Neuron (in vitro differentiated cells): ENCODE measurements at regions not wholly inside any gene's neighbourhood (a gene's known extent, or its start where the extent isn't known, plus 50 kb on each side); places are given as distances from the start of the nearest gene placed in this dataset.

Experiments used
- H2AFZ ChIP-seq: one replicate; pipeline ENCODE4 v1.6.1; 2013; ENCODE audit warnings: low read depth, mild to moderate bottlenecking, inconsistent platforms, low read length, moderate library complexity
- H3K27me3 ChIP-seq: one replicate; pipeline ENCODE4 v1.6.1; 2013; ENCODE audit warnings: low read length; ENCODE audit not compliant: insufficient read depth
- H3K36me3 ChIP-seq: one replicate; pipeline ENCODE4 v1.6.1; 2013; ENCODE audit warnings: low read length; ENCODE audit not compliant: insufficient read depth
- H3K4me1 ChIP-seq: one replicate; pipeline ENCODE4 v1.6.1; 2013; ENCODE audit warnings: low read length; ENCODE audit not compliant: insufficient read depth
- H3K4me3 ChIP-seq: 2 replicates; pipeline ENCODE4 v1.5.1; 2013; ENCODE audit warnings: mild to moderate bottlenecking, low read length, moderate library complexity
- H3K9me3 ChIP-seq: one replicate; pipeline ENCODE4 v1.6.1; 2013; ENCODE audit warnings: low read length

DNA sequence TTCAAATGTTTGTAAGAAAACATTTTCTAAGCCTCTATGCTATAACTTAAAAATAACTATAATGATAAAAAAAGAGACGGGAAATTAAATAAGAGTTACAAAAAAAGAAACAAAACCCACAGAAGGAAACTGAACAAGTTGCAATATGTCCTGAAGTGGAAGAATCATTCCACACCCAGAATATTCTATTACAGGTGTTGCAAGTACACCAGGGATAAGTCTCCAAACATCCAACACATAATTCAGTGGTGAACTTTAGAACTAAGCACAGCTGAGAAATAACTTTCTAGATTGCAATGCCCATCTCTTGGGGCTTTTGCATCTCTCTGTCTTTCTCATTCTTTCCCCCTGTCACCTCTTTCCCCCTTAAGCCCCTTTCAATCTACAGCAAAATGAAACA lies 325.2 kb downstream of the BRINP1 start:
- H3K27me3 ChIP-seq: no peaks in the 10 kb centered on the region
- no peaks in the 10 kb centered on the region for H3K9me3 ChIP-seq
- H2AFZ ChIP-seq: no peak overlapping the region
- H3K4me3 ChIP-seq: no peak overlapping the region
- H3K36me3 ChIP-seq: no peaks in the 10 kb centered on the region
- H3K4me1 ChIP-seq: no peaks in the 10 kb centered on the region

DNA sequence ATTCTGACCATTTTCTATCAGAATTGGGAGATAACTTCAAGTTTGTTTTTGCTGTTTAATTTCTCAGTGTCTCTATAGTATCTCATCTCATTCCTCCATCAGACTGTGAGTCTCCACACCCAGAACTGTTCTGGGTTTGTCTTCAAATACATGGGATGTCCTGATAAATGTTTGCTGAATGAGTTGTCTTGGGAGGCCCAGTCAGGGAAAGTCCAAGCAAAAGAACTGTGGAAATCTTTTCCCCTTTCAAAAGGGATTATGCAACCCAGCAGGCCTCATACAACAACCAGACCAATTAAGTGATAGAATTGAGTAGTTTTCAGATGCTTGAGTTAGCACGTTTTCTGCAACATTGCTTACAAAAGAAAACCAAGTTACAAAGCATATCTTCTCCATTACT lies 324.4 kb downstream of the BRINP1 start:
- H3K27me3 ChIP-seq: no peaks in the 10 kb centered on the region
- H3K9me3 ChIP-seq: no peaks in the 10 kb centered on the region
- no peaks in the 10 kb centered on the region for H3K4me1 ChIP-seq
- no peak overlapping the region for H2AFZ ChIP-seq
- no peaks in the 10 kb centered on the region for H3K36me3 ChIP-seq
- H3K4me3 ChIP-seq: no peak overlapping the region

DNA sequence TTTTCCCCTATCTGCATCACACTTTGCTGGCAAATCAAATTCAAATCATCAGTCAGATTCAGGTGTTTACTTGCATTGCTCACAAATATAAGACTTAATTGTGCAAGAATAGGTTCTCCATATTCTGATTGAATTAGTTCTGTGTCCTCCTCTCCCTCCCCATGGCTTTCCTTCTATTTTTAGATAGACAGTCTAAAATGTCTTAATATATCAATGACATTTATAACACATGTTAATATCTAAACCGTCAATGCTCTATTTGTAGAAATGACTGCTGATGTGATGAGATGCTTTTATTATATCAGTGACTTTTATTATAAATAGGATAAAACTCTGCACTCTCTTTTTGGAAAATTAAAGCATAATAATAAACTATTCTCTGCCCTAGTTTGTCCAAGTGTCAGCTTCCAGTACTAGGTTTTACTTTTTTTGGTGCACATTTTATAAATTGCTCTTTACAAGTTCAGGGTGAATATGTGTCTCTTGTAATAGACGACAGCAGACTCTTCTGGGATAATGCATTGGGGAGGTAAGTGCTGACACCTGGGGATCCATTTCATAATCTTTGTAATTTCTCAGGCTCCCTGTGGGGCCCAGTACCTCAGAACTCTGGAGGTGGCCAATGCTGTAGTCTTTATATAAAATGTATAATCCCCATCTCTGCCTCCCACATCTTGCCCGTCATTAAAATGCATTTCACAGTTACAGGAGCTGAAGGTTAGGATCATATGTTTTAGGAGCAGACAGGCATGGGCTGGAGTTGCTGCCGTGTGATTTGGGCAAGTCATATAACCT lies 321.5 kb downstream of the BRINP1 start:
- no peak overlapping the region for H3K4me3 ChIP-seq
- no peaks in the 10 kb centered on the region for H3K36me3 ChIP-seq
- H3K27me3 ChIP-seq: no peaks in the 10 kb centered on the region
- no peaks in the 10 kb centered on the region for H3K9me3 ChIP-seq
- no peaks in the 10 kb centered on the region for H3K4me1 ChIP-seq
- H2AFZ ChIP-seq: no peak overlapping the region

DNA sequence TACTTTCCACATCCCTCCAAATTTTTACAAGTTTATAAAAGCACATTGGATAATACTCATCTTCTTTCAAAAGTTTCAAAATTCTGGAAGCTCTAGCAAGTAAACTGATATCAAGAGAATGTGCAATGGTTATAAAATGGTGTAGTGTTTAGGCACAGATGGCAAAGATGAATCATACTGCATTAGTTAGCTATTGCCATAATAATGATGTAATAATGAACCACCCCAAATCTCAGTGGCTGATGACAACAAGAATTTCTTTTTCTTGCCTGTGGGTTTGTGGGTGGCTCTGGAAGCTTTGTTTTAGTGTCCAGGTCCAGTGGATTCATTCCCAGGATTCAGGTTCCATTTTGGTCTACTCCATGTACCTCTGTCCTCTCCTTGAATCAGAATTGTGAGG lies 319.0 kb downstream of the BRINP1 start:
- Histone ChIP-seq H3K27me3 (no peaks in the 10 kb centered on the region), H3K4me3 (no peak overlapping the region), H3K36me3 (no peaks in the 10 kb centered on the region), H2AFZ (no peak overlapping the region), H3K9me3 (no peaks in the 10 kb centered on the region), H3K4me1 (no peaks in the 10 kb centered on the region)

DNA sequence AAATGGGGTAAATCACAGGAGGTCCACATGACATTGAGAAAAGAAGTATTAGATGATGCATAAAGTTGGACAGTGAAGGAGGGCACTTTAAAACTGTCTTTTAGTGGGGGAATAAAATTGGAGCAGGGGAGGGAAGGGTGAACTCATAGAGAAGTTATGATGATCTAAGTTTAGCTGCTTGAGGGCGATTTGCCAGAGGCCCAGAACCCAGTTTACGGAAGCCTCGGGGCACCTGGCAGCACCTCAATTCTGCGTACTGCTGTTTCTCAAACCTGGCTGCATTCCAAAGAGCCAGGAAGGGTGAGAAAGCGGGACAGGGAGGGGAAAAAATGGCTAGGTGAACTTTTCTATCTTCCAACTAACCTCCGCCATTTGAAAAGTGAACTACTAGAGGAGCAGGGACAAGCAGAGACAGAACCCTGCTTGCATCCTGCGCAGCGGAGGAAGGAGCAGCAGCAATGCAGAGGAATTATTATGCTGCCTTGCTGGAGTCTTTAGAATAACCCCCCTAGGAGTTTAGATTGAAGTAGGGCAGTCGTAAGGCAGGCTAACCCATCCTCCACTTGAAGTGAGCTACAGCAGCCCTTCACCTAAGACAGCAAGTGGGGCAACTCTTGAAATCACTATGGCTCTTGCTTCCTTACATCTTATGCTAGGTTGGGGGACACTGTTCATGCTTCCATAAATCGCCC lies 316.8 kb downstream of the BRINP1 start:
- H3K4me1 ChIP-seq: no peaks in the 10 kb centered on the region
- no peak overlapping the region for H2AFZ ChIP-seq
- H3K9me3 ChIP-seq: no peaks in the 10 kb centered on the region
- no peaks in the 10 kb centered on the region for H3K27me3 ChIP-seq
- H3K4me3 ChIP-seq: no peak overlapping the region
- no peaks in the 10 kb centered on the region for H3K36me3 ChIP-seq

DNA sequence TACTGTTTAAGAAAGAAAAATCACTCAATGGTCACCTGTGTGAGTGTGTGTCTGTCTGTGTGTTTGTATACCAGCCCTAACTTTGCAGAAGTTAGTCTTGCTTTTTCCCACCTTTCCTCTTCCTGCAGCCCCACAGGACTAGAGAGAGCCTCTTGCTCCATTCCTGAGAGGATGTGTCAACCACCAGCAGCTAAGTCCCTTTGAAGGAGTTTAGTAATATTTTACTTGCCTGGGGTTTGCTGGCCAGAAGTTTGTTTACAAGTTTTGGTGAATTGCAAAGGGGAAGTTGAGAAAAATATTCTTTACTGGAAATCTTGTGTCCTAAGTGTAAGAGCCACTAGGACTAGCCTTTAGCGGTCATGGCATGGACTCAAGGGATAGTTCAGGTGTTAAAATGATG lies 316.2 kb downstream of the BRINP1 start:
- Histone ChIP-seq H3K36me3 (no peaks in the 10 kb centered on the region), H3K27me3 (no peaks in the 10 kb centered on the region), H2AFZ (no peak overlapping the region), H3K4me1 (no peaks in the 10 kb centered on the region), H3K9me3 (no peaks in the 10 kb centered on the region), H3K4me3 (no peak overlapping the region)

DNA sequence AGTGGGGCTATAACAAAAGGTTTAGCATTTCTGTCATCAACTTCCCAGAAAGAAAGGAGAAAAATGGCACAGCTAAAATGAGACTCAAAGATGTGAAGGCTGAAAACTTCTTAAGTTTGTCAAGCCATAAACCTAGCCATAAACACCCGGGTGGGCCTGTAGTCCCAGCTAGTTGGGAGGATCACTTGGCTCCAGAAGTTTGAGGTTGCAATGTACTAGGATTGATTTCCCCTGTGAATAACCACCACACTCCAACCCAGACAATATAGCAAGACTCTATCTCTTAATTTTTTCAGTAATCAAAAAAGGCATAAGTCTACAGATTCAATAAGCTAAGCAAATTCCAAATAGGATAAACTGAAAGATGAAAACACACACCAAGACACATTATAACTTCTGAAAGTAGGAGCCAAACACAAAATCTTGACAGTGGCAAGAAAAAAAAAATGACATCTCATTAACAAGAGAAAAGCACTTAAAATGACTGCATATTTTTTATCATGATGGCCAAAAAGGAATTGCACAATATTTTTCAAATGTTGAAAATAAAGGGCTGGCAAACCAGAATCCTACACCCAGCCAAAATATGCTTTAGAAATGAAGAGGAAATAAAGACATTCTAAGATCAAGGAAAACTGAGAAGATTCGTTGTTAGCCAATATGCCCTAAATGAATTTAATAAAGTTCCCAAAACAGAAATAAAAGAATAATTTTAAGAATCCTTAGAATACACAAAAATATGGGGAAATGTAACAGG lies 308.4 kb downstream of the BRINP1 start:
- no peaks in the 10 kb centered on the region for H3K36me3 ChIP-seq
- no peaks in the 10 kb centered on the region for H3K4me1 ChIP-seq
- no peaks in the 10 kb centered on the region for H3K9me3 ChIP-seq
- no peak overlapping the region for H2AFZ ChIP-seq
- H3K27me3 ChIP-seq: no peaks in the 10 kb centered on the region
- H3K4me3 ChIP-seq: no peak overlapping the region

DNA sequence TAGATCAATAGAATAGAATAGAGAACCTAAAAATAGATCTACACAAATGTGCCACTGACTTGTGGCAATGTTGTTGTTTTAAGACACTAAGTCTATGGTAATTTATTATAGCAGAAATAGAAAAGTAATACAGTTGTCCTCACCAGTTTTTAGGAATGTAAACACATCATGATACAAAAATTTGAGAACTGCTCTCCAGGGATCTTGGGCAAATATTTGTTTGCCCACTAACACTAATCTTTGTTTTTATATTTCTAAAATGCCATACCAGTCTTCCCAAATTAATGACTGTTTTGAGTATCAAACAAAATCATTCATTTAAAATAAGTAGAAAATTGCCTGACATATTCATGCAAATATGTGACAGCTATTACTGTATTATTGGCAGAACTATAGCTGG lies 297.6 kb downstream of the BRINP1 start:
- Histone ChIP-seq H2AFZ (no peak overlapping the region), H3K27me3 (no peaks in the 10 kb centered on the region), H3K4me3 (no peak overlapping the region), H3K9me3 (no peaks in the 10 kb centered on the region), H3K36me3 (no peaks in the 10 kb centered on the region), H3K4me1 (no peaks in the 10 kb centered on the region)

DNA sequence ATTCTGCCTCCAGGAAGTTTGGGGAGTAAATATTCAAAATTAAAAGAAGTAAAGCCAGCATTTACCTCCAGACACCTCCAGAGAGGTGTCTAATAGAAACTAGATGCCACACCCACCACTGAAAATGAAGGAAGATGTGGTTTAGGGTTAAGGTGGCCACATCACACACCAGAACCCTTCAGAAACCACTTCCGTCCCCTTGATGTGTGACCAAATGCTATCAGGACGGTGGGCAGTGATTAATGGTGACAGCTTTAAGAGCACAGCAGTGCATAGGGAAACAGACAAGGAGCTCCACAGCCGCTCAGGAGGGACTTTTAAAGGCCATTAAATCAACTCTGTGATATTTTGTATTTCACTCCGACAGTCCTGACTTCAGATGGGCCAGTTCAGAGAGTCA lies 295.2 kb downstream of the BRINP1 start:
- no peaks in the 10 kb centered on the region for H3K27me3 ChIP-seq
- H3K4me1 ChIP-seq: no peaks in the 10 kb centered on the region
- no peaks in the 10 kb centered on the region for H3K9me3 ChIP-seq
- no peaks in the 10 kb centered on the region for H3K36me3 ChIP-seq
- H3K4me3 ChIP-seq: no peak overlapping the region
- H2AFZ ChIP-seq: no peak overlapping the region

DNA sequence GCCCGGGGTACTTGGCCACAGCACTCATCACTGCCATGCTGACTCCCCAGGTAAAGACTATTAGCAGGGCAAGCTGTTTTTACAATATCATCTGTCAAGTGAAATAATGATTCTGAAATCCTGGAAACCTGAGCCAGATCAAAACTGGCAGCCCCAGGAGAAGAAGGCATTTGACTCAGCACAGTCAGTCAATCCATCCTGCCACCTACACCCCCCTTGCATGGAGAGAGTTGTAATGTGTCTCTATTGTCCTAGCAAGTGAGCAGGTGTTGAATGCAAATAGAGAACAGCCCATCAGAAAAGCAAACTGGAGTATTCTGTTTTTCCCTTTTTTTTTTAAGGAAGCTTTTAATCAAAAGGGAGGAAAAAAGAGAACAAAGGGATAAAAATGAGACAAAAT lies 291.2 kb downstream of the BRINP1 start:
- Histone ChIP-seq H3K4me3 (no peak overlapping the region), H3K4me1 (no peaks in the 10 kb centered on the region), H3K36me3 (no peaks in the 10 kb centered on the region), H2AFZ (no peak overlapping the region), H3K27me3 (no peaks in the 10 kb centered on the region), H3K9me3 (no peaks in the 10 kb centered on the region)

DNA sequence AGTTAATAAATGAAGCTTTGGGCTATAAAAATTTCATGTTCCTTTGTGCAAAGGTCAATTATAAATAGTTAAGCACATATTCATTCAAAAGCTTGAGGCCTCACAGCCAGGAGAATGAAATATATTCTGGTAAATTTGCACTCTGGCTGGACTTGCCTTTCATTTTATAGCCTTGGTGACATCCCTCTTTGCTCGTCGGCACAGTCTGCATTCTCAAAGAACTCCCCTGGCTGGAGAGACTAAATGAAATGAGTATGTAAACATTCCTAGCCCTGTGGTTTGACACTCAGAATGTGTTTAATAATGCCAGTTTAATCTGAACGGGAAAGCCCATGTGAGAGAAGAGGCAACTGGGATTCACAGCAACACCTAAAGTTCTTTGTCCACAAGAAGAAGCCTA lies 285.6 kb downstream of the BRINP1 start:
- H3K9me3 ChIP-seq: no peaks in the 10 kb centered on the region
- no peaks in the 10 kb centered on the region for H3K4me1 ChIP-seq
- no peak overlapping the region for H3K4me3 ChIP-seq
- H3K27me3 ChIP-seq: no peaks in the 10 kb centered on the region
- H2AFZ ChIP-seq: no peak overlapping the region
- H3K36me3 ChIP-seq: no peaks in the 10 kb centered on the region

DNA sequence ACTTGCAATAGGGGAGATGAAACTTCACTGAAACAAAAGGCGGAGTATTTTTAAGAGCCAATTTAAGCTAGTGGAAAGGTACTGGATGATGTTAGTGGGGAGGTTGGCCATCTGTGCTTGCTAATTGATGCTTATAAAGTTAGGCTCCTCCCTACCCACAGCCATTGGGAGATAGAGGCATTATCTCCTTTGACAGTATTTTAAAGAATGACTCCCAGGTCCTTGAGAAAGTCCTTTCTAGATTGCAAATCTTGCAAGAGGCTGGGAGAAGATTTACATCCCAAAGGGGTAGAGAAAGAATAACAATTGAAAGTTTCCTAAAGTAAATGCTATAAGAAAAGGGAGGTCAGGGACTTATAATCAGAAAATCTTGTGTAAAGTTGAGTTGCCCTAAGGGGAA lies 282.6 kb downstream of the BRINP1 start:
- H3K4me1 ChIP-seq: no peaks in the 10 kb centered on the region
- no peaks in the 10 kb centered on the region for H3K9me3 ChIP-seq
- no peaks in the 10 kb centered on the region for H3K27me3 ChIP-seq
- H3K36me3 ChIP-seq: no peaks in the 10 kb centered on the region
- H3K4me3 ChIP-seq: no peak overlapping the region
- no peak overlapping the region for H2AFZ ChIP-seq

DNA sequence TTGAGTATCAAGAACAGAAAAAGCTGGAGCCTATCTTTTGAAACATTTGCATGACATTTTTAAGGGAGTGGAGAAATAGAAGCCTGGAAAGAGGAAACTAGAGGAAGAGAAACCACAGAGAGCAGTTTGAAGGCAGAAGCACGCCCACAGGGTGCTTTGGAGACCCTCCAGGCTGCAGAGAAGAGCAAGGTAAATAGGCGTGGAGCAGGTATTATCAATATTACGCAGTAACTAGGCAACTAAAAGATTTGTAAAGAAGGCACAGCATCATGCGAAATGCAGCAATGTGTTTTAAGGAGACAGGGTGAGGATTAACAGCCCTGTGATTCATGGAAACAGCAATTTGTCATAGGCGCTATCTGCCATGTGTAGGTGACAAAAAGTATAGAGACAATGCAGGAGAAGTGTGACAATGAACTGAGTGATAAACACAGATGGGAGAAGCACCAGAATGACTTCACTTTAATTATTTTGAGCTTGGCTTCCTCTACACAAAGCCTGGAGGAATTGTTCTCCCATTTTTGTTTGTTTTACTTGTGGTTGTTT lies 281.2 kb downstream of the BRINP1 start:
- H3K9me3 ChIP-seq: no peaks in the 10 kb centered on the region
- no peaks in the 10 kb centered on the region for H3K27me3 ChIP-seq
- no peak overlapping the region for H2AFZ ChIP-seq
- H3K4me1 ChIP-seq: no peaks in the 10 kb centered on the region
- H3K36me3 ChIP-seq: no peaks in the 10 kb centered on the region
- no peak overlapping the region for H3K4me3 ChIP-seq
